ENCODE measurements at regions not wholly inside any gene's neighbourhood (a gene's known extent, or its start where the extent isn't known, plus 50 kb on each side); places are given as distances from the start of the nearest gene placed in this dataset.

DNA sequence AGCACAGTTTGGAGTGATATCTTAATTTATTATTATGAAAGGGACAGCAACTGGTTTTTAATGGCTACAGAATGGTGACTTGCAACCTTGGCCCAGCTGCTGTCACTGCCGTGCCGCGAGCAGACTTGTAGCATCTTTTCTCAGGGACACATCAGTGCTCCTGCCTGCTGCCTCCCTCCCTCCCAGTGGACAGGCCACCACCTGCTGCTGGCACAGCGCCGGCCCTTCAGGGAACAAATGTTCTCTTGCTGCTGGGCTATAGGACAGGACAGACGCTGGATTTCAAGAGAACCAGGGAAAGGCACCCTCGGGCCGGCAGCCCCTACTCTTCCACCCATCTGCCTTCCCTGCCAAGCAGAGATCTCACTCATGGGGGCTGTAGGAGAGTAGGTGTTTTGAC, 413.8 kb upstream of the NFIA start:
- intact Hi-C loops (cut with DNase I; ENCODE audit: low total_unique reads): no loop called here

DNA sequence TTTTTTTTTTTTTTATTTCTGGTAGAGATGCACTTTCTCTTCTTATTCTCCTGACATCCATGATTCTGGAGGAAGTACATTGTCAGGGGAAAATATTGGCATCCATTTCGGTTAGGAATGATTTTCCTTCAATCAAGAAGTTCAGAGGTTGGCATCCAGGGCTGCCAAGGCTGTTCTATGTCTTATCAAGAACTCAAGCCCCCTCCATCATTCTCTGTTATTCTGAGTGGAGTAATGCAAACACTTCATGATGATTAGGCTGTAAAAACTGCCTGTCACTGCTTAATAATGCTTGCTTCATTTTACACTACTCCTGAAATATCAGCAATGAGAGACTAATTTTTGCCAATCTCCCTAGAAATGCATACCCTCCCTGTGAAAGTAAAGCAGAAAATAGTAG, 417.1 kb upstream of the NFIA start:
- Histone ChIP-seq H3K4me3 (no peak overlapping the region), H3K4me1 (no peaks in the 10 kb centered on the region), H3K27ac (no peak overlapping the region), H3K36me3 (no peaks in the 10 kb centered on the region), H3K9me3 (no peaks in the 10 kb centered on the region), H3K27me3 (no peaks in the 10 kb centered on the region)
- TF ChIP-seq, protein P1, sequence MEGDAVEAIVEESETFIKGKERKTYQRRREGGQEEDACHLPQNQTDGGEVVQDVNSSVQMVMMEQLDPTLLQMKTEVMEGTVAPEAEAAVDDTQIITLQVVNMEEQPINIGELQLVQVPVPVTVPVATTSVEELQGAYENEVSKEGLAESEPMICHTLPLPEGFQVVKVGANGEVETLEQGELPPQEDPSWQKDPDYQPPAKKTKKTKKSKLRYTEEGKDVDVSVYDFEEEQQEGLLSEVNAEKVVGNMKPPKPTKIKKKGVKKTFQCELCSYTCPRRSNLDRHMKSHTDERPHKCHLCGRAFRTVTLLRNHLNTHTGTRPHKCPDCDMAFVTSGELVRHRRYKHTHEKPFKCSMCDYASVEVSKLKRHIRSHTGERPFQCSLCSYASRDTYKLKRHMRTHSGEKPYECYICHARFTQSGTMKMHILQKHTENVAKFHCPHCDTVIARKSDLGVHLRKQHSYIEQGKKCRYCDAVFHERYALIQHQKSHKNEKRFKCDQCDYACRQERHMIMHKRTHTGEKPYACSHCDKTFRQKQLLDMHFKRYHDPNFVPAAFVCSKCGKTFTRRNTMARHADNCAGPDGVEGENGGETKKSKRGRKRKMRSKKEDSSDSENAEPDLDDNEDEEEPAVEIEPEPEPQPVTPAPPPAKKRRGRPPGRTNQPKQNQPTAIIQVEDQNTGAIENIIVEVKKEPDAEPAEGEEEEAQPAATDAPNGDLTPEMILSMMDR (IDR thresholded peaks at IDR 0.05): no peak
- no peak for TF ChIP-seq POLR2A (IDR thresholded peaks at IDR 0.05)
- no peak for DNase-seq
- intact Hi-C loops (cut with DNase I; ENCODE audit: low total_unique reads): no loop called here

More for the DNA sequence above, 413.8 kb upstream of the NFIA start:
- Histone ChIP-seq H3K4me1 (no peaks in the 10 kb centered on the region), H3K27ac (no peak overlapping the region), H3K9me3 (no peaks in the 10 kb centered on the region), H3K4me3 (no peak overlapping the region), H3K36me3 (no peaks in the 10 kb centered on the region), H3K27me3 (no peaks in the 10 kb centered on the region)
- TF ChIP-seq, protein P1 (IDR thresholded peaks at IDR 0.05): no peak
- no peak for TF ChIP-seq POLR2A (IDR thresholded peaks at IDR 0.05)
- no peak for DNase-seq

DNA sequence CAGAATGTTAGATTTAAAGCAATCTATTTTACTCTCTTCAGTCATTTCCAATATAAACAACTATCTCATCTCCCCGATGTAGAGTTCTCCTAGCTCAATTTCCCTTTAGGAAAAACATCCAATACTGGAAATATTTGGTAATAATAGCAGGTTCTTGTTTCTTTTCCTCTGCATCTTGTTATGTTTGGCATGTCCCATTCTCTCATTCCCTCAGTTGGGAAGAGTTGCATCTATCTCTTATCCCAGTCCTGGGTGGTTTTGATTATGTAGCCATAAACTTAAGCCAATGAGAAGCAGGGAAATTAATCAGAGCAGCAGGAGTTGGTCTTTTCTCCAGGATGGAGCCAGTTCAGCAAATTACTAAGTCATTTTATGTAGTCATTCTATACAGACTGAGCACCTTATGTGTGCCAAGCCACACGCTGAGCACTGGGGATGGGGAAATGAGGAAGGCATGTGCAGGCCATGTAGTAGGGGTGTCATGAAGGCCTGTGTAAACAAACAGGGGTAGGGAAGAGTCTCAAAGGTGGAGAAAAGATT, 418.2 kb upstream of the NFIA start:
- no peaks in the 10 kb centered on the region for H3K27me3 ChIP-seq

DNA sequence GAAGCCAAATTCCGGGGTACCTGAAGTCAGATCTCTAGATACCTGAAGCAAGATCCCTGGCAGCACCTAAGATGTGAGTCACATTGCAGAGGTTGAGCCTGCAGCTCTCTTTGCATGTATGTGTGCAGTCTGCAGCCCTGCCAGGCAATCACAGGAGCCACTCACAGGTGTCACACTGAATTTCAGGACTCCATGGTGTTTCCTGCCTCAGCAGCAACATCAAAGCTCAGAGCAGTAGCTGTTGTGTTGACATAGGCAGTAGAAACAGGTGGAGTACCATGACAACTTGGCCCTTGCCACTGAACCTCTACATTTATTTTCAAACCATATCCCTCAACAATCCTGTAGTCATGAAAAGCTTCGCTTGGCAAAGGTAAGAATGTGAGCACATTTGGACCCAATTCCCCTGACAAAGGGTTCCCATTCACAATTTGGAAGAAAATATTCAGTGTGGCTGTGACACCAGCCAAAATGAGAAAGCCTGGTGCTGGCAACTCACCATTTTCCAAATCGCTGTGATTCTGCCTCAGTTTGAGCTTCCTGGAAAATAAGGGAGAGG, 419.8 kb upstream of the NFIA start:
- Histone ChIP-seq H3K9me3 (no peaks in the 10 kb centered on the region), H3K36me3 (no peaks in the 10 kb centered on the region), H3K27ac (no peak overlapping the region), H3K4me1 (no peaks in the 10 kb centered on the region), H3K27me3 (no peaks in the 10 kb centered on the region), H3K4me3 (no peak overlapping the region)
- no peak for TF ChIP-seq POLR2A (IDR thresholded peaks at IDR 0.05)
- TF ChIP-seq, protein P1 (IDR thresholded peaks at IDR 0.05): no peak
- intact Hi-C loops (cut with DNase I; ENCODE audit: low total_unique reads): no loop called here
- no peak for DNase-seq

More for the DNA sequence above, 418.2 kb upstream of the NFIA start:
- H3K9me3 ChIP-seq: no peaks in the 10 kb centered on the region
- H3K4me1 ChIP-seq: no peaks in the 10 kb centered on the region
- H3K4me3 ChIP-seq: no peak overlapping the region
- no peaks in the 10 kb centered on the region for H3K36me3 ChIP-seq
- H3K27ac ChIP-seq: no peak overlapping the region
- TF ChIP-seq POLR2A (IDR thresholded peaks at IDR 0.05): no peak
- TF ChIP-seq, protein P1 (IDR thresholded peaks at IDR 0.05): no peak
- no peak for DNase-seq
- intact Hi-C loops (cut with DNase I; ENCODE audit: low total_unique reads): no loop called here

DNA sequence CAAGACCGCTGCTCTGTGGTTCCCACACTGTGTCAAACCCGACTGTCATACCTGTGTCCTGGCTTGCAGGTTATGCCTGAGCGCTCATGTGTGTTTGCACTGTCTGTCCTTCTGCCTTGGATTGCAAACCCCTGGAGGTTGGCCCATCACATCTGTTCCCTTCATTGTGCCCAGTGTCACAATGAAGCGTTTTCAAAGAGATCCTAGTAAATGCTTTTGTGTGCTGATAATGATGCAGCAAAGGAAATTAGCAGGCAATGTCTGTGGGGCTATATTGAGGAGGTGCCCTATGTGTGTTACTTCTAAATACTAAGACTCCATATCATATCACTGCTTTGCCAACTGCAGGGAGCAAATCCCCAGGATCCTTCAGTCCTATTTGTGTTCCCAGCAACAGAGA, 424.4 kb upstream of the NFIA start:
- TF ChIP-seq POLR2A (IDR thresholded peaks at IDR 0.05): no peak
- TF ChIP-seq, protein P1 (IDR thresholded peaks at IDR 0.05): no peak
- H3K4me3 ChIP-seq: no peak overlapping the region
- no peak overlapping the region for H3K27ac ChIP-seq
- no peaks in the 10 kb centered on the region for H3K36me3 ChIP-seq
- no peaks in the 10 kb centered on the region for H3K4me1 ChIP-seq
- intact Hi-C loops (cut with DNase I; ENCODE audit: low total_unique reads): no loop called here
- no peak for DNase-seq
- H3K9me3 ChIP-seq: no peaks in the 10 kb centered on the region
- H3K27me3 ChIP-seq: no peaks in the 10 kb centered on the region
